ENCODE measurements at regions not wholly inside any gene's neighbourhood (a gene's known extent, or its start where the extent isn't known, plus 50 kb on each side); places are given as distances from the start of the nearest gene placed in this dataset.

DNA sequence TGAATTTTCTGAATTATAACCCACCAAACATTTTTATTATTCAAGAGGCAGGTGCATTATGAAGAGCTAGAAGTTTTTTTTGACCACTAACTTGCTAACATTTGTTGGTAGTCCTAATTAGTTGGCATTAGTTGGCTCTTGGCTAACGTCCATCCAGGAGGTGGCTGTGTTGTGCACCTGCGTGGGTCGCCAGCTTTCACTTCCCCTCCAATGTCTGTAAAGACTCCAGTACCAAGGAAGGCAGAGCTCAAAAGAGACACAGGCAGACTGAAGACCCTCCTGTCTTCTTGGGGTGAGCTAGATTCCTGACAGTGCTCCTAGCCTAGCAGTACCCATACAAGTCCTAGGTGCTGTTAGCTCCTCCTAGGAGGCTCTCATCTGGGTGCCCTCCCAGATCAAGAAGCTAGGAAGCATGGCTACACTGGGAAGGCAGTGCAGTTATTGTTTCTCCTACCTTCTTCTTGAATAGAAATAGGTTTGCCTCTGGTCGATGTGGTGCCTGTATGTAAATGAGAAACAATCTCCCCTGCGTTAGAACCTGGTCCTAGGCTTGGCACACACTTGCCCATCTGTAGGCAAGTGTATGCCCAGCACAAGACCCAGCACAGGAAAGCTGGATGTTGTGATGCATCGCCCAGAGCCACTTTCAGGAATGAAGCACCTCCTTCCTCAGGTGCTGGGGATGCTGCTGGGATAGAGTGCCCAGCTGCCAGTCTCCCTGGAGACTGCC lies 190.9 kb downstream of the ICE1 start:
- DNase-seq, result no peak

DNA sequence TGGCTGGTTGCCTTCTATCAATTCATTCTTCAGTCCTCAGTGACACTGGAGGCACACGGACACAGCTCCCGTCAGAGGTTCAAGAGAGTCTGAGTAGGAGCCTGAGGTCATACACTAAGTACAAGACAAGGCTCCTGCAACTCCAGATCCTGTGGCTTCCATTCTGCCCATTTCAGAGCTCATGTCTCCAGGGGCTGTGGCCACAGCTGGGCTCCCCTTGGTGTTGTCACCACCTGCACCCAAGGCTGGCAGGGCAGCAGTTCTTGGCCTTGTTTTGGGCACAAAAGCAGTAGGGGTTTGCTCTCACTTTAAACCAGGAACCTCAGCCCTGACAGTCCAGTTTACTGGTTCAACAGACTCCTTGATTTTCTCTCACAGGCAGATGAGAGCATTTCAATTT lies 189.6 kb downstream of the ICE1 start:
- DNase-seq, result no peak

DNA sequence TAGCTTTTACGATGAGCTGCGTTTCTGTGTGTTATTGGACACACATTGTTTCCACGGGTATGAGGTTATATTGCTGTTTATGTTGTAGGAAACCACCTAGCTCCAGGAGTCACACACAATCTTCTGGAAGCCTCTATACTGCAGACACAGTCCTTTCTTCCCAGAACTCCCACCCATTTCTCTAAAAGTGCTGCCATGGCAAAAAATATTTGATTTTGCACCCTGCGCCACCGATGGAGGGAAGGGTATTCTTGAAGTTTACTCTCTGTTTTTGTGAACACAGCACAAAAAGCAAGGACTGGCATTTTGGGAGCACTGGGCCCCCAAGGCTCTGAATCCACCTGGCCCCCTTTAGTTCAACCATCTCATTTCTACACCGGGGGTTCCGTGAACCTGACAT lies 187.5 kb downstream of the ICE1 start:
- no peak for DNase-seq

DNA sequence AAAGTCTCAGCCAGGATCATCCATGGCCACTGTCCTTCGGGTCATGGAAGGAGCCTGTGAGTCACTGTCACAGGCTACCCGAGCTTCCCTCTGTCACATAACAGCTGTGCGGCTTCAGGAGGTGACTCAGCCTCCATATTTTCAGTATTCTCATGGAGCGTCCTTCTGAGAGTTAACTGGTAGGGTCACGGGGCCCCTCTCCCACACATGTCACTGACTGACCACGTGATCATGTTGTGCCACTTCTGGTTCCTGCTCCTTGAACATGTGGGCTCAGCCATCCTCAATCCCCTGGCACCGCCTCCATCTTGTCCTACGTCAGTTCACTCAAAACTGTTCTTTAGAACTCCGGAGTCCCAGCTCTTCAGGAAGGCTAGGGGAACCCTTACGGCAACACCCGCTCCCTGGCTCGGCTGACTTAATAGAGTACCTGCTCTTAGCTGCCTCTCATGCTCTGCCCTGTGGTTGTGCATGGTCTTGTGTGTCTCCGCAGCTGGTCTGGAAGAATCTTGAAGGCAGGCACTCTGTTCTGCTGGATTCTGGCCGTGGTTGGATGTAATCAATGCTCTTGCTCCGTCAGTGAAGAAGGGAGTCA lies 182.8 kb downstream of the ICE1 start:
- DNase-seq, result no peak

DNA sequence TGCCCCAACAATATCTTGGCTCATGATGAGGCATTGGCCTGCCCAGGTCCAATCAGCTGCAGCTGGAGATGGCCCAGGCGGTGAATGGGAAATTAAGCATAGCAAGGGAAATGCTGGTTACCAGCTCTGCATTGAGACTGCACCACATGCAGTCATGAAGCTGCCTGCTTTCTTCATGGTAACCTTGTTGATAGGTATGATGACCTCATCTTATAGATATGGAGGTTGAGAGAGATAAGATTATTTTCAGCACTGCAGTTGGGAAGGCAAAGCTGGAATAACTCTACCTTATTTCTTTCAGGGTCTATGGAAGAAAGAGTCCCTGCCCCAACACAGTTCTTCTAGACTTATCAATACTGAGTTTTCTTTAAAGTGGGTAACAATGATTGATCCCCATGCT lies 180.1 kb downstream of the ICE1 start:
- no peak for DNase-seq

DNA sequence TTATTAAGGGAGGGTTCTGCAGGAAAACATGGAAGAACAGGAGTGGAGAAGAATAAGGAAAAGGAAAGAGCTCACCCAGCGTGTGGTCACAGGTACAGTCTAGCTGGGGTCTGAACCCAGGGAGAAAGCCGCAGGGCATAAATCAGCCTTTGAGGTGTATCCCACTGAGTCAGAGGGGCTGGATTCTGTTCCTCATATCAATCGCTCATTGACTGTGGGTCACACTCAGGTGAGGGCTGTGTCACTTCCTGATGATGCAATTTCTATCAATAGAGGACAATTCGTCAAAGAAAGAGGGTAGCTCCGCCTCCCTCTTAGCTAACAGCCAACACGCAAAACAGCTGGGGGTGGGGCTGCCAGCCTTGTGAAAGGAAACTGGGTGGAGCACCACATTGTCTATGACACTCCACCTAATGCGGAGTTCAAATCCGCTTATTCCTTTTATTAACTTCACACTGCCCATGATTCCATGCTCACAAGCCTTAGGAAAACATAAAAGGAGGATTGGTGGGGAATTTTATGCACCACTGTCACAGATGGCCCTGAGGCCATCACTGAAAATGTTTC lies 176.2 kb downstream of the ICE1 start:
- DNase-seq, result peak; percentile 2

DNA sequence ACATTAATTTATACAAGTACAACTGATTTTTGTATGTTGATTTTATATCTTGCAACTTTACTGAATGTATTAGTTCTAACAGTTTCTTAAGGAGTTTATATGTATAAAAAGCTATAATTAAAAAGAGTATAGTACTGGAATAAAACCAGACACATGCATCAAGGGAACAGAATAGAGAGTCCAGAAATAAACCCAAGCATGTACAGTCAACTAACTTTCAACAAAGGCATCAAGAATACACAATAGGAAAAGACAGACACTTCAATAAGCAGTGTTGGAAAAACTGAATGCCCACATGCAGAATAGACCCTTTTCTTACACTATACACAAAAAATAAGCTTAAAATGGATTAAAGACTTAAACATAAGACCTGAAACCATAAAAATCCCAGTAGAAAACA lies 170.9 kb downstream of the ICE1 start:
- no peak for DNase-seq

DNA sequence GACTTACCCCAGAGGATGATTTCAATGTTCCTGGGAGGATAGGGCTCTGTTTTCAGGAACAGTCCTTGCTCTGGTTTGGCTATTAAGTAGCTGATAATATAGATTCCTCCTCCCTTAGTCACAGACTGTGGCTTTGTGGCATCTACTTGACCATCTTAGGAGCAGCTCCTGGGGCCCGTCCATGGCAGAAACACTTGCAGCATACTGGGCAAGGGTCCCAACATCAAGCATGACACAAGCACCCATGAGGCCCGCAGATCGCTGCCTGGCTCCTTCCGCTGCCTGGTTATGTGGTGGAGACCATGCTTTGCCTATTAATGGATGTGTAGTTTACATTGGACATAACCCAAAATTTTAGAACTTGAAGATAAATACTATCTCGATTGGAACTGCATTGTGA lies 170.1 kb downstream of the ICE1 start:
- no peak for DNase-seq

DNA sequence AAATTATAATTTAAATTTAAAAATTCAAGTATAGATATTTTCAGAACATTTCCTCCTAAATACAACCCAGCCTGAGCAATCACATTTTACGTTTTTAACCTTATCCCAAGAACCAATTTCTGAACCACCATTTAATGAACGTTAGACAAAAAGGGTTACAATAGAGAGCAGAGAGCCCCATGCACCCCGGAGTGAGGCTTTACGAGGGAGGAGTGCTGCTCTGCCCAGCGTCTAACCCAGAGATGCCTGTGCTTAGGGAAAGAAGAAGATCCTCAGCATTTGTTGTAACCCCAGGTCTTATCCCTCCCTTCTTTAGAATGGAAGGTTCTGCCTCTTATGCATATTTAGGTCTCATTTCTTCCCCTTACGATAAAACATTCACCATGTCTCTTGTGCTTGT lies 169.1 kb downstream of the ICE1 start:
- DNase-seq, result no peak

DNA sequence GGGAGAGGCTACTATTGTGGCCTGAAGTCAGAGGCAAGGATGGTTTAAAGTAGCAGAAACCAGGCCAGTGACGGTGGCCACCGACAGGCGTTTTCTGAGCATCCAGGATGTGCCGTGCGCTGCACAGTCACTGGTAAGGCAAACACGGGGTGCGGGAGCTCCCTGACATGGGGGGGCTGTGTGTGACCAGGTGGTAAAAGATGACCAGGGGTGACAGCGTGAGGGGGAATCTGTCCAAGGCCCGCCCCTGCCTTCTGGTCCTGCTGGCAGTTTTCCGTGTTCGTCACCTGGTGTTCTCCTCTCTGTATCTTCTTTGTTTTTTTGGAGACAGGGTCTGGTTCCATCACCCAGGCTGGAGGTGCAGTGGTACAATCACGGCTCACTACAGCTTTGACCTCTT lies 167.4 kb downstream of the ICE1 start:
- no peak for DNase-seq

DNA sequence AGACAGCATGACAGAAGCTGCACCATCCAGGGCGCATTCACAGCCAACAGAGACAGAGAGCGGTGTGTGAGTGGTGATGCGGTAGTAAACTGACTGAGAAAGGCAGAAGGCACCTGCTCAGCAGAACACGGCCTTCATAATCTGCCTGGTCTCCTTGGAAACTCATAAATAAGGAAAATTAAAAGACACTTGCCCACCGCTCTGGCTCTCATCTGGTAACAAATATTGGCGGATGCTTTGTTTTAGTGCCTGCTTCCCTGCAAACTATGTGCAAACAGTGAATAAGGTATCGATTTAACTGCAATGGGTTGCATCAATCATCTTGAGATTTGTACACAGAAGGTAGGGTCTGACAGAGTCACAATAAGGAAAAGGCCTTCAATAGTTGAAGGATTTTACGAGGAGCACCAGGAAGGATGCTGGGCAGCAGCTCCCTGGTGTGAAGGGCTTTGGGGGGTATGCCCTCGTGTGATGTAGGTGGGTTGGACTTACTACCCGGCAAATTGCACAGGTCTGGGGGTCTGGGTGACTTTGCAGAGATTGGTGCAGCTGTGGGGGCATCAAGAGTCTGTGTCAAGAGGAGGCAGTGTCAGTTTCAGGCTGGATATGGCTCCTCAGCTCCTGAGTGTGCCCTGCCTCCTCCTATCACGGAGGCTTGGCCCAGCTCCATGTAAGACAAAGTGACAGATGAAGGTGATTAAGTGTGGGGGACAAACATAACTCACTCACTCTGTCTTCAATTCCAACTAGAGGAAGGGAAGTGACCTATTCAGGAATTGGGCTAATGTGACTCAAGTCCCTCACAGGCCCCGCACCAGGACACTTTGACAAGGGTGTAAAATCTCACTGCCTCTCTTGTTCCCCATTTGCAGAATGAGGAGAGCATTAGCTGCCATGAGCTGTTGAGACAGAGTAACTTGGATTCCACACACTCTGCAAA lies 166.7 kb downstream of the ICE1 start:
- no peak for DNase-seq

DNA sequence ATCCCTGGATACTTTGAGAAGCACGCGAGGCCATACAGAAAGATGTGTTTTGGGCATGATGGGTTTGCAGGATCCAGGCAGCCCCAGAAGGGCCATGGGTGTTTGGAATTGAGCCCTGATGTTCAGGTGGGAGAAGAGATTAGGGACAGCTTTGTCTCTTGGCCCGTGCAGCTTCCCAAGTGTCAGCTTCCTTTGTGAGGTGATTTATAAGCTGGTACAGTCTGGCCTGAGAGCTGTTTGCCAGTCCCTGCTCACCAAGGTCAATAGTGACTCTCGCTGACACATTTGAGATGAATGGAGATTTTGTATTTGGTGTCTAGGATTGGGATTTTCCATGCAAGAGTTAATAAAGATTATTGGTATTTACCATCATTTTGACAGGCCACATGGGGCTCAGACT lies 165.9 kb downstream of the ICE1 start:
- DNase-seq, result no peak

DNA sequence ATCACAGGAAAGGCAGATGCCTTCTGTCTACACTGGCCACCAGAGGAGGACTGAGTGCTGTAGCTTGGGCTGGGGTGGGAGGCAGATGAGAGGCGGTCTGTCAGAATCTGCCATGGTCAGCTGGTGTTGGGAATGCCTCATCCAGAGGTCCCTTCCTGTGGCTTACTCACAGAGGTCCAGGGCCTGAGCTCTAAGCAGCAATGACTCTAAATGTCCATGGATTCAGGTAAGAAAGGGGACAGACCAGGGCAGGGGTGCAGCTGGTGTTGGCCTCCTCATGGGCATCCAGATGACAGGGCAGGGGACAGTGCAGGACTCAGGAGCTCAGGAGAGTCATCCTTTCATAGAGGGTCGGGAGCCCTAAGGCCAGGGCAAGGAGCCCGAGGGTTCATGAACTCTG lies 165.0 kb downstream of the ICE1 start:
- DNase-seq, result no peak

DNA sequence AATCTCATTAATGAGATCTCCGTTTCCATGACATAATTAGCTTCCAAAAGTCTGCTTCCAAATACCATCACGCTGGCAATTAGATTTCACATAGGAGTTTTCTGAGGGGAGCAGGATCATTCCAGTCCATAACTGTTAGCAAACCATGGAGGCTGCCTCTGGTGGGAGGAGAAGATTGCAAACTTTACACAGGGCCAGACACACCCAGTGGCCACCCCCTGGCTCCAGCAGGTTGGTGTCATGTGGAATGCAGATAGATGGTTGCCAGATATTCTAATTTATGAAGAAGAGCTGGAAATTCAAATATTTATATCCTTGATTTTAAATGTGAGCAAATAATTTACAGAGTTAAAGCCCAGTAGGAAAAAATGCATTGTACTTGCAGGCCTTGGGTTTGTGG lies 164.2 kb downstream of the ICE1 start:
- DNase-seq, result no peak

DNA sequence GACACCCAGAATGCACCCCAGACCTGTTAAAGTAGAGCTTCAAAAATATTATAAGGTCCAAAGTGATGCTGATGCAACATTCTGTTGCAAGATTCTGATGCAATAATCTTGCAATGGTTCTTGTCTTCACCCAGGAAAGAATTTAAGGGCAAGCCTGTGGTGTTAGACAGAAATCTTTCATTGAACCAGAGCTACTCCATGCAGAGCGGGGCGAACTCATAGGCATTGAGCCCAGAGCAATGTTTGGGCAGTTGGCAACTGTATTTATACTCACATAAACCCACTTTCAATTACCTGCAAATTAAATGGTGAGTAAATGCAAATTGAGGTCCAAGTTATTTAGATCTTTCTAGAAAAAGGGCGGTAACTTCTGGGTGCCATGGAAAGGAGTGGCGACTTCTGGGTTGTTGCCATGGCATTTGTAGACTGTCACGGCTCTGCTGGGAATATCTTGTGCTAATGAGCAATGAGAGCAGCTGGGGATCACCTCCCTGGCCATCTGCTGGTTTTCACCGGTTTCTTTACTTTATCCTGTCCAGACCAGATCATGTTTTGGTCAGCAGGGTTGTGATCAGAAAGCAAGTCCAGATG lies 163.4 kb downstream of the ICE1 start:
- DNase-seq, result no peak

DNA sequence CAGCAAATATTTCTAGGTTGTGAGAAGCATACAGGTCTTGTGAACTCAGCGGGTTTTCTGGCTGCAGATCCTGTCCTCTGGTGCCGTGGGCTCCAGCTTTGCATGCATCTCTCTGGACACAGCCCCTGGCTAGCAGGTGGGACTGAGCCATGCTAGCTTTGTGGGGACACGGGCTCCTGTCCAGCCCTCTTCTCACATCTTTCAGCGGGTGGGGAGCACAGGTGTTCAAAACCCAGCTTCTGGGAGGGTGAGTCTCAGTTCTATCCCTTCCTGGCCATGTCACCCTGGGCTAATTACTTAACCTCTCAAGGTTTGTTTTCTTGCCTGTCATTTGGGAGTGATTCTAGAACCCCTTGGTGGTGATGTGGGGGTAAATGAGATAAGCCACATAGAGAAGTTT lies 162.3 kb downstream of the ICE1 start:
- no peak for DNase-seq

DNA sequence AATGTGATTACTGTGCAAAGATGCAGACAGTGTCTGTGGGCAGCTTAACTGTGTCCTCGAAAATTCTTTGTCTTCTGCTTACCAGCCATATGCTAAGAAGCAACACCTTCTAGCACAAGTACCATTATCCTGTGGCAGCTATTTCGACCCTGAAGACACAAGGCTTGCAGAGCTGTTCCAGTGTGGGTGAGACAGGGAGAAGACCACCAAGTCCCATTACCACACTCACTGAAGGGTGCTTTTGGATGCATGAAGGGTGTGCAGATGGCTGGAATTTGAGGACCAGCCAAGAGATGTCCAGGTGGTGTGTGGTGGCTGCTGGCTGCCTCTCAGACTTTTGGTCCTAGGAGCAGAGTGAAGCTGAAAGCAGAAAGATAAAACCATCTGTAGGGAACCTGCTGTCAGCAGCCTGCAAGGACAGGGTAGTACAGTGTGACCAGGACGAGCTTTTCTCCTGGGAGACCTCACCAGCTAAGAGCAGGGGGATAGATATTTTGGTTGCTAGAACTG lies 161.8 kb downstream of the ICE1 start:
- no peak for DNase-seq

DNA sequence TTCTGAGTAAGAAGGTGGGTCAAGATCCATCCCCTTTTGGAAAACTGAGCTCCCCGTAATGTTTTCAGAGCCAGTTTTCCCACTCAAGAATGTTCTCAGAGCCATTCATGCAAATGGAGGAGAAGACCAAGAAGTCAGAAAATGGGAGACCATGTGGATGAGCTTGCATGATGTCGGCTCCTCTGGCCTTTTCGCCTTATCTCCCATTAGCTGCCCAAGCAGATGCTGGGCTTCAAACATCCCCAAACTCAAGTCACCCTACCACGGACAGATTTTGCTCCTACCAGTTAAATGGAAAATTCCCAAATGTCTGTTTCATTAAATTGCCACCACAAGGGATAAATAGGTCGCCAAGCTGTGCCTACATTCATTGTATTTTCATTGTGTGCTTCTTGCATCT lies 161.4 kb downstream of the ICE1 start:
- no peak for DNase-seq

DNA sequence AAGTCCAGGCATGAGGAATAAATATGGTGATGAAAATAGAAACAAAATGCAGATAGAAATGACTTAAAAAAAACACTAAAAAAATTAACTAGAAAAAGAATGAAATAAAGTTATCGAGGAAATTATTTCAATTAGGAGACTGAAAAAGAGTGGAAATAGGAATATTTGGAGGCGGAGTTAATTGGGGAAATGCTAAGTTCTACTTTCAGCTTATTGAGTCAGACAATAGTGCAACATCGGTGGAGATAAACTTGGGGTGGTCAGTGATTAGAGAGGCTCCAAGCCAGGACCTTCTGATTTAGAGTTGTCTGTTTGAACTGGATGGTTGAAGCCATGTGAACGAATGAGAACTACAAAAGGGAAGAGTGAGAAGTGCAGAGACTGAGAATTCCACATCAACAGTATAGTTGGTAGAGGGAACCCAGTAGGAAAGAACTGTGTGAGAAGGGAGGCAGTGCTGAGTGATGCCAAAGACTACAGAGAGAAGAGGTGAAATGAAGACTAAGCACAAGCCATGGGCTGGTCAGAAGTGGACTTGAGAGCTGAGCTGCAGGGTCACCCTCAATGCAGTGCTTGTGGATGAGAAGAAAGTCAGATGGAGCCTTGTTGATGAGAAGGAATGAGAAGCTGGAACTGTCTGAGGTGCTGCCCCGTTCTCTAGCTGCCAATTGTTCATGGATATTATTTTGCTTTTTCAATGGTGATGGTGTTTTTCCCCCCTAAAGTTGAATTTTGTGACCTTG lies 160.7 kb downstream of the ICE1 start:
- no peak for DNase-seq

DNA sequence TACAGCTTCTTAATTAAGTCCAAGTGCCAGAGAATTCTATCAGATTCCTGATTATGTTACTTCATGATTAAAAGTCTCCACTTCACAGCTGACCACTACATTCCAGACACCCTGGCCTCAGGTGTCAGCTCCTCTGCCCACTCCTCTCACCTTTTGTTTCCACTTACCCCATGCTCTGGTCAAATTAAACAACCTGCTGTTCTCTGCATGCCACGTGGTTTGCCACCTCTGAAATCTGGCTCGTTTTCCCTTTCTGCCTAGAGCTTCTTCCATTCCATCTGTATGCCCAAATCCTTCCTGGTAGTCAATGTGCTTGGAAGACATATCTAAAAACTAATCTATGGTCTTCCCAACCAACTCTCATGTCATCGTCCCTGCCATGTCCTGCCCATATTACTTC lies 158.6 kb downstream of the ICE1 start:
- DNase-seq, result no peak

DNA sequence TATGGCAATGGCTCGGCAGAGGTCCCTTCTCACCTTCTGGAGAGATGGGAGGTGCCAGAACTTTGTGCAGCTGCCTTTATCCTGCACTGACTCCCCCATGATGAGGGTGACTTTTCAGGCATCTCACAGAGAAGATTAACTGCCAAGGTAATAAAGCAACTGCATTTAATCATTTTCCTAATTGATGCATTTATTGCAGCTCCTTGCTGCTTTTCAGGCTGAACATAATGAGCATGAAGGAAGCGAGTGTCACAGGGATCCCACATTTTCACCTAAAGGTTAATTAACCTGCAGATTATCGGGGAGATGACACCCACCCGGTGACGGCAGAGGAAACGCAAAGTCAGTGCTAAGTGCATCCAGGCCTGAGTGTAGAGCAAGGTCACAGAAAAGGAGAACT lies 154.3 kb downstream of the ICE1 start:
- DNase-seq, result no peak

DNA sequence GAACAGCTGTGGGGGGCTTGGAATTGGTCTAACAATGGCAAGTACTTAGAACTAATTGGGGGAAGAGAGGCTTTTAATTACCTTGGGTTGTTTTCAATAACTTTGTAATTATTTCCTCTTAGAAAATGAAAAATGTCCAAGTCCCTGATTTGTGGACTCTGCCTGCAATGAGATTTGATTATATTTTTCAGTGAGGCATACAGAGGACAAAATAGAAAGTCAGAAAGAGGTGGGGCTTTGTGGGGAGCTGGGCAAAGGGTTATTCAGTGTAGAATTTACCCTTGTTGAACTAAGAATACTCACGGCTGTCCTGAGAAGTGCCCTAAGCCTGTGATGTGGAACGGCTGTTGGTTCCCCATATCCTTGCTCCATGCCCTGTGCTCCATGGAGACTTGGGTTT lies 153.0 kb downstream of the ICE1 start:
- no peak for DNase-seq

All from stimulated activated CD4-positive, alpha-beta T cell treated with anti-CD3 and anti-CD28 coated beads, Interleukin-1b, Interleukin-23, amount 100 ng/mL, for 48 hours (primary cell).